ENCODE measurements at regions not wholly inside any gene's neighbourhood (a gene's known extent, or its start where the extent isn't known, plus 50 kb on each side); places are given as distances from the start of the nearest gene placed in this dataset.

DNA sequence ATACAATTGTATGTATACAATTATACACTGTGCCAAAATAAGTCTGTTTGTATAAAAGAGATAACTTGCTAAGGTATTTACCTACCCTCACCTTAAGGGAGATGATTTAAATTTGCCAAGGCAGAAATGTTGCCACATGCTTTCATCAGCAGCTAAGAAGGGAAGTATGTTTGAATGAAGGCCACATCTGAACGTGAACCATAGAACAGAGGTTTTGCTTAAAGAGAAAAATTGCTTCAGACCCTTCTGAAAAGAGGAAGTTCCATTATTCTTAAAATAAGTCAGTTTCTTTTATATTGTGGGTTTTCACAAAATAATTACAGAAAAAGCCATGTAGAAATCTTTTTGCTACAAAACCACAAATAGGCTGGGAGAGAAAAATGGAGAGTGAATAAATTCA is 621.5 kb upstream of the HTR2C start:
- Histone ChIP-seq H2BK5ac (ENCODE audit: low read length) (no peak overlapping the region), H3K23ac (ENCODE audit: low read length) (no peak overlapping the region), H3K79me2 (ENCODE audit: control insufficient read depth, insufficient read depth, low read length) (no peaks in the 10 kb centered on the region), H3K27ac (ENCODE audit: low read depth, low read length) (no peak overlapping the region), H3K4ac (ENCODE audit: low read depth, low read length) (no peak overlapping the region), H3K4me2 (ENCODE audit: low read length) (no peak overlapping the region), H3K4me3 (ENCODE audit: low read length) (no peak overlapping the region), H2BK15ac (replicated peaks; ENCODE audit: low read depth) (no peak overlapping the region), H3K18ac (ENCODE audit: low read length) (no peak overlapping the region), H3K56ac (ENCODE audit: low read length) (no peak overlapping the region), H4K8ac (ENCODE audit: low read depth, low read length) (no peak overlapping the region), H2AK5ac (ENCODE audit: low read length) (no peak overlapping the region), H3K4me1 (ENCODE audit: control insufficient read depth, low read depth, low read length) (no peaks in the 10 kb centered on the region), H3K36me3 (ENCODE audit: control insufficient read depth, insufficient read depth, low read length) (no peaks in the 10 kb centered on the region), H3K79me1 (ENCODE audit: low read length) (no peaks in the 10 kb centered on the region), H4K5ac (ENCODE audit: low read length) (no peak overlapping the region), H3K9ac (ENCODE audit: low read length) (no peak overlapping the region), H2BK120ac (ENCODE audit: low read depth, low read length) (no peak overlapping the region), H3K27me3 (ENCODE audit: insufficient read depth, low read length, poor library complexity) (no peaks in the 10 kb centered on the region)
- WGBS (ENCODE audit: extremely low coverage, insufficient coverage, low lambda C conversion rate), result no CpG with 5 or more reads among the region's 1 CpG
- no peak for DNase-seq

DNA sequence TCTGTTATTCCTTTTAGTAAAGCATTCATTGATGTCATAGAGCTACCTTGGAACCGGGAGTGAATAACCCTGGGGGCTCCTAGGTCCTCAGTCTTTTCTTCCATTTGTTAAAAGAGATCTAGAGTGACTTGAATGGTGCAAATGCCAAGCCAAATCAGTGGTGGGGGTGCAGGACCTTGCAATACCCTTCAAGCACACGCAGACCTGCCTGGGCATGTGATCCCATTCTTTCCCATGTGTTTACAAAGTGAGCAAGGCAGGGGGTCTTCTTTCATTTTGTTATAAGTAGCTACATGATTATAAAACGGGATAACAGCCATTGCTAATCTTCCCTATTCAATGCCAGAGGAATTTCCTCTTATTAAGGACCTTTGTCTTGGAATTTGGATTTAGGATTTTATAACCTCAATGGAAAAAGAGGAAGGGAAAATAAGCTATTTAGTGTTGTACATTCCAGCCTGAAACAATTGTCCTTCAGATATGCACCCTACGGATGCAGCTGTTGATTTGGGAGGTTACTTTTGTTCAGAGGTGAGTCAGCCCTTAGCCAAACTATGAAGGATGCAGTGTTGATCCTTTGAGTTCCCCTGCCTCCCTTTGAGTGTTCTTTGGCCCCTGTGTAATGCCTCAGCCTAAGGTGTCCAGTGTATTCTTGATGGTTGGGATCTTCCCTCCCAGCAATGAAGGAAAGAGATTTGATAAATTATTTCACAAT is 623.8 kb upstream of the HTR2C start:
- H3K4me1 ChIP-seq (ENCODE audit: control insufficient read depth, low read depth, low read length), result no peaks in the 10 kb centered on the region
- H3K56ac ChIP-seq (ENCODE audit: low read length), result no peak overlapping the region
- H3K18ac ChIP-seq (ENCODE audit: low read length), result no peak overlapping the region
- H3K79me2 ChIP-seq (ENCODE audit: control insufficient read depth, insufficient read depth, low read length), result no peaks in the 10 kb centered on the region
- no peak overlapping the region for H2BK15ac ChIP-seq (replicated peaks; ENCODE audit: low read depth)
- H3K79me1 ChIP-seq (ENCODE audit: low read length), result no peaks in the 10 kb centered on the region
- H2BK120ac ChIP-seq (ENCODE audit: low read depth, low read length), result no peak overlapping the region
- H3K4ac ChIP-seq (ENCODE audit: low read depth, low read length), result no peak overlapping the region
- no peak overlapping the region for H3K9ac ChIP-seq (ENCODE audit: low read length)
- no peak overlapping the region for H3K23ac ChIP-seq (ENCODE audit: low read length)
- peak; percentile 41 for DNase-seq
- no peak overlapping the region for H2AK5ac ChIP-seq (ENCODE audit: low read length)
- no peaks in the 10 kb centered on the region for H3K36me3 ChIP-seq (ENCODE audit: control insufficient read depth, insufficient read depth, low read length)
- H3K4me3 ChIP-seq (ENCODE audit: low read length), result no peak overlapping the region
- H3K4me2 ChIP-seq (ENCODE audit: low read length), result no peak overlapping the region
- no CpG with 5 or more reads among the region's 4 CpGs for WGBS (ENCODE audit: extremely low coverage, insufficient coverage, low lambda C conversion rate)
- H4K8ac ChIP-seq (ENCODE audit: low read depth, low read length), result no peak overlapping the region
- H2BK5ac ChIP-seq (ENCODE audit: low read length), result no peak overlapping the region
- no peak overlapping the region for H4K5ac ChIP-seq (ENCODE audit: low read length)
- no peaks in the 10 kb centered on the region for H3K27me3 ChIP-seq (ENCODE audit: insufficient read depth, low read length, poor library complexity)
- no peak overlapping the region for H3K27ac ChIP-seq (ENCODE audit: low read depth, low read length)

DNA sequence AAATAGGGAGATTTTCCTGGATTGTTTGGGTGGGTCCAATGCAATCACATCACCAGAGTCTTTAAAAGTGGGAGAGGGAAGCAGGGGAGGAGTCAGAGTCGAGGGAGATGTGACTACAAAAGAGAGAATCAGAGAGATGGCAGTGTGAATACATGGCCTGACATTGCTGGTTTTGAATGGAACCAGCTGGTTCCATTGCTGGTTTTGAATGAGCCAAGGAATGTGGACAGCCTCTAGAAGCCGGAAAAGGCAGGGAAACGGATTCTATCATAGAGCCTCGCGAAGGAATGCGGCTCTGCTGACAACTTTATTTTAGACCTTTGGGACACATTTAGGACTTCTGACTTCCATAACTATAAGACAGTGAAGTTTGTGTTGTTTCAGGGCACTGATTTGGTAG is 627.0 kb upstream of the HTR2C start:
- WGBS (ENCODE audit: extremely low coverage, insufficient coverage, low lambda C conversion rate), result no CpG with 5 or more reads among the region's 6 CpGs
- Histone ChIP-seq H3K4me1 (ENCODE audit: control insufficient read depth, low read depth, low read length) (no peaks in the 10 kb centered on the region), H2AK5ac (ENCODE audit: low read length) (no peak overlapping the region), H3K79me2 (ENCODE audit: control insufficient read depth, insufficient read depth, low read length) (no peaks in the 10 kb centered on the region), H4K8ac (ENCODE audit: low read depth, low read length) (no peak overlapping the region), H3K4me3 (ENCODE audit: low read length) (no peak overlapping the region), H3K4me2 (ENCODE audit: low read length) (no peak overlapping the region), H2BK120ac (ENCODE audit: low read depth, low read length) (no peak overlapping the region), H3K79me1 (ENCODE audit: low read length) (no peaks in the 10 kb centered on the region), H3K18ac (ENCODE audit: low read length) (no peak overlapping the region), H3K27ac (ENCODE audit: low read depth, low read length) (no peak overlapping the region), H2BK5ac (ENCODE audit: low read length) (no peak overlapping the region), H2BK15ac (replicated peaks; ENCODE audit: low read depth) (no peak overlapping the region), H3K23ac (ENCODE audit: low read length) (no peak overlapping the region), H3K4ac (ENCODE audit: low read depth, low read length) (no peak overlapping the region), H3K36me3 (ENCODE audit: control insufficient read depth, insufficient read depth, low read length) (no peaks in the 10 kb centered on the region), H3K56ac (ENCODE audit: low read length) (no peak overlapping the region), H3K9ac (ENCODE audit: low read length) (no peak overlapping the region), H3K27me3 (ENCODE audit: insufficient read depth, low read length, poor library complexity) (no peaks in the 10 kb centered on the region), H4K5ac (ENCODE audit: low read length) (no peak overlapping the region)
- no peak for DNase-seq

DNA sequence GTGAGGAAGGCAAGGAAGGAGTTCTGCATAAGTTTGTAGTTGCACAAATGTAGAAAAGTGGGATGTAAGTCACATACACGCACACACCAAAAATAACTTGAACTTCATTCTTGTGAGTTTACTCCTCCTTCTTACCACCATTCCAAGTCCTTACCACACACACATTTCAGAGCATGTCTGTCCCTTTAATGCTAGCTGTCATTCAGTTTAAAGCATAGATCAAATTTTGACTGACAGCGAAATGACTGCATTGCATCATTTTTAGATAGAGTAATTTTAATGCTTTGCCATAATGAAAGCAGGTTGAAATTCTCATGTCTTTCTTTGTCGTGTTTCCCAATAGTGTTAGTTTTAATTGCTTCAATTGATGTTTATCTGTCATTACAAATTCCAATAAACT is 629.6 kb upstream of the HTR2C start:
- Histone ChIP-seq H3K23ac (ENCODE audit: low read length) (no peak overlapping the region), H3K4me1 (ENCODE audit: control insufficient read depth, low read depth, low read length) (no peaks in the 10 kb centered on the region), H3K18ac (ENCODE audit: low read length) (no peak overlapping the region), H3K27ac (ENCODE audit: low read depth, low read length) (no peak overlapping the region), H3K27me3 (ENCODE audit: insufficient read depth, low read length, poor library complexity) (no peaks in the 10 kb centered on the region), H3K4me2 (ENCODE audit: low read length) (no peak overlapping the region), H2AK5ac (ENCODE audit: low read length) (no peak overlapping the region), H3K79me2 (ENCODE audit: control insufficient read depth, insufficient read depth, low read length) (no peaks in the 10 kb centered on the region), H2BK15ac (replicated peaks; ENCODE audit: low read depth) (no peak overlapping the region), H3K9ac (ENCODE audit: low read length) (no peak overlapping the region), H3K56ac (ENCODE audit: low read length) (no peak overlapping the region), H4K8ac (ENCODE audit: low read depth, low read length) (no peak overlapping the region), H2BK120ac (ENCODE audit: low read depth, low read length) (no peak overlapping the region), H2BK5ac (ENCODE audit: low read length) (no peak overlapping the region), H3K4ac (ENCODE audit: low read depth, low read length) (no peak overlapping the region), H3K36me3 (ENCODE audit: control insufficient read depth, insufficient read depth, low read length) (no peaks in the 10 kb centered on the region), H3K4me3 (ENCODE audit: low read length) (no peak overlapping the region), H3K79me1 (ENCODE audit: low read length) (no peaks in the 10 kb centered on the region), H4K5ac (ENCODE audit: low read length) (no peak overlapping the region)
- WGBS (ENCODE audit: extremely low coverage, insufficient coverage, low lambda C conversion rate), result no CpG with 5 or more reads among the region's 3 CpGs
- DNase-seq, result no peak

DNA sequence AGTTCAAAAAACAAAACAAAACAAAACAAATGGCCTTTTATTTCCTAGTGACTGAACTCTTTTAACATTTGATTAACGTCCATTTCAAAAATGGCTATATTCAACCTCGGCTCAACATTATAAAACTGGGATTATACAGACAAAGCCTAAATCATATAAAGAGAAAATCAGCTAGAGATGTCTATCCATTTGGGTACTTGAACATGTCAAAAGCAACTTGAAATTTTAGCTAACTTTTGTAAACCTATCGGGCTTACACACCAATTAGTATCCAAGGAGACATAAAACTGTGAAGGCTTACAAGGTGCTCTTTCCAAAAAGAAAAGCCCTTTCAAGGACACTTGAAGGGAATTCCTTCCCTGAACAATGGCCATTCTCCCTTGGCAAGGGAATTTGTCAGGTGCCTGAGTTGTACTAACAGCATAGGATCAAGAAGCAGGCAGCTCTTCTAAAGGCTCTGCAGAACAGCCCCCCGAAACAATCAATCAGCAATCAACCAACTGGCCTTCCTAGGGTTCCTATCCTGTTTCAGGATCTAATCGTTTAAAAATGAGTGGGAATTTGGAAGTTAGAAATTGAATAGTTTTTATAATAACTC is 633.7 kb upstream of the HTR2C start:
- peak; percentile 13 for DNase-seq

DNA sequence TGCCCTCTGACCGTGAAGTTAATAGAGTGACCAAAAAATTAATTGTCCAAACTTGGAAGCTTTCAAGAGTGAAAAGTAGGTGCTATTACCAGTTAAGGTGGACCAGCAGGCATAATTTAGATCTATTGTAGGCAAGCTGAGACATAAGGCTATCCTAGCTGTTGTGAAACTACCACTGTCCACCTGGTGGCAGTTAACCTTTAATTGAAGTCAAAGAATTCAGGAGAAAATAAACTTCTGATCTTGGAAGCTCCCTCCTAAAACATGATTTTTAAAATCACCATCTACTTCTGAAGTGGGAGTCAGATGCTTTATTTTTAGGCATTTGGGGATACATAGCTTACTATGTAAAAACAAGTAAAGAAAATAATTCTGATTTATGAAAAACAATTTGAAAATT is 636.3 kb upstream of the HTR2C start:
- WGBS (ENCODE audit: extremely low coverage, insufficient coverage, low lambda C conversion rate), result no CpG with 5 or more reads among the region's 1 CpG
- H3K18ac ChIP-seq (ENCODE audit: low read length), result no peak overlapping the region
- no peaks in the 10 kb centered on the region for H3K36me3 ChIP-seq (ENCODE audit: control insufficient read depth, insufficient read depth, low read length)
- H3K79me2 ChIP-seq (ENCODE audit: control insufficient read depth, insufficient read depth, low read length), result no peaks in the 10 kb centered on the region
- H3K79me1 ChIP-seq (ENCODE audit: low read length), result no peaks in the 10 kb centered on the region
- no peak overlapping the region for H3K9ac ChIP-seq (ENCODE audit: low read length)
- no peak overlapping the region for H2BK5ac ChIP-seq (ENCODE audit: low read length)
- DNase-seq, result peak; percentile 27
- no peak overlapping the region for H3K23ac ChIP-seq (ENCODE audit: low read length)
- H3K27me3 ChIP-seq (ENCODE audit: insufficient read depth, low read length, poor library complexity), result no peaks in the 10 kb centered on the region
- H3K4ac ChIP-seq (ENCODE audit: low read depth, low read length), result no peak overlapping the region
- H2AK5ac ChIP-seq (ENCODE audit: low read length), result no peak overlapping the region
- H2BK120ac ChIP-seq (ENCODE audit: low read depth, low read length), result no peak overlapping the region
- no peaks in the 10 kb centered on the region for H3K4me1 ChIP-seq (ENCODE audit: control insufficient read depth, low read depth, low read length)
- H4K5ac ChIP-seq (ENCODE audit: low read length), result no peak overlapping the region
- H3K4me2 ChIP-seq (ENCODE audit: low read length), result no peak overlapping the region
- no peak overlapping the region for H3K4me3 ChIP-seq (ENCODE audit: low read length)
- no peak overlapping the region for H3K56ac ChIP-seq (ENCODE audit: low read length)
- no peak overlapping the region for H2BK15ac ChIP-seq (replicated peaks; ENCODE audit: low read depth)
- H3K27ac ChIP-seq (ENCODE audit: low read depth, low read length), result no peak overlapping the region
- no peak overlapping the region for H4K8ac ChIP-seq (ENCODE audit: low read depth, low read length)

More for the DNA sequence above, 633.7 kb upstream of the HTR2C start:
- no peak overlapping the region for H3K4ac ChIP-seq (ENCODE audit: low read depth, low read length)
- no peak overlapping the region for H2BK5ac ChIP-seq (ENCODE audit: low read length)
- H3K56ac ChIP-seq (ENCODE audit: low read length), result no peak overlapping the region
- no peak overlapping the region for H2BK15ac ChIP-seq (replicated peaks; ENCODE audit: low read depth)
- H2AK5ac ChIP-seq (ENCODE audit: low read length), result no peak overlapping the region
- H3K4me3 ChIP-seq (ENCODE audit: low read length), result no peak overlapping the region
- no peak overlapping the region for H2BK120ac ChIP-seq (ENCODE audit: low read depth, low read length)
- H3K27me3 ChIP-seq (ENCODE audit: insufficient read depth, low read length, poor library complexity), result no peaks in the 10 kb centered on the region
- no peaks in the 10 kb centered on the region for H3K4me1 ChIP-seq (ENCODE audit: control insufficient read depth, low read depth, low read length)
- no CpG with 5 or more reads among the region's 5 CpGs for WGBS (ENCODE audit: extremely low coverage, insufficient coverage, low lambda C conversion rate)
- H3K23ac ChIP-seq (ENCODE audit: low read length), result no peak overlapping the region
- no peak overlapping the region for H3K4me2 ChIP-seq (ENCODE audit: low read length)
- H3K18ac ChIP-seq (ENCODE audit: low read length), result no peak overlapping the region
- H3K36me3 ChIP-seq (ENCODE audit: control insufficient read depth, insufficient read depth, low read length), result no peaks in the 10 kb centered on the region
- no peaks in the 10 kb centered on the region for H3K79me1 ChIP-seq (ENCODE audit: low read length)
- H3K9ac ChIP-seq (ENCODE audit: low read length), result no peak overlapping the region
- H3K79me2 ChIP-seq (ENCODE audit: control insufficient read depth, insufficient read depth, low read length), result no peaks in the 10 kb centered on the region
- H4K5ac ChIP-seq (ENCODE audit: low read length), result no peak overlapping the region
- H4K8ac ChIP-seq (ENCODE audit: low read depth, low read length), result no peak overlapping the region
- H3K27ac ChIP-seq (ENCODE audit: low read depth, low read length), result no peak overlapping the region

All from mesendoderm (in vitro differentiated cells).